IMR-90 (cell line): ENCODE measurements at regions not wholly inside any gene's neighbourhood (a gene's known extent, or its start where the extent isn't known, plus 50 kb on each side); places are given as distances from the start of the nearest gene placed in this dataset.

ENCODE experiments used
- ATAC-seq: fragments of 200-7000 bp; cut with Tn5 transposase; 2 replicates; pipeline ENCODE4 v1.9.1; 2020; ENCODE audit warnings: low read depth, mild to moderate bottlenecking, moderate library complexity
- BruUV-seq: library from RNA; stranded (reverse); fragments of 400-500 nt; replicated peaks from 2 replicates; lab custom pipeline; 2021; lab: Mats Ljungman, UMichigan
- CTCF ChIA-PET: fragments of 300-600 bp; formaldehyde crosslinking; extraction: SDS; loops from one replicate; lab custom pipeline; 2021; ENCODE audit warnings: antibody characterized with exemption; lab: Yijun Ruan, JAX
- POLR2A ChIA-PET: fragments of 300-600 bp; sonication (Branson Sonifier 250); formaldehyde crosslinking; loops from one replicate; lab custom pipeline; 2022; ENCODE audit warnings: antibody characterized with exemption; ENCODE audit not compliant: unreplicated experiment; lab: Charles Lee
- DNase-seq: peaks from one replicate; pipeline ENCODE4 v3.0.0; 2013
- H2AFZ ChIP-seq: replicated peaks from 2 replicates; pipeline ENCODE3; 2013; ENCODE audit warnings: low read length, mild to moderate bottlenecking; ENCODE audit not compliant: poor library complexity
- H2AK5ac ChIP-seq: 2 replicates; pipeline ENCODE4 v1.6.1; 2013; ENCODE audit warnings: low read depth, low read length, inconsistent platforms
- H2AK9ac ChIP-seq: replicated peaks from 2 replicates; pipeline ENCODE3; 2013; ENCODE audit warnings: mild to moderate bottlenecking, low read depth, low read length, moderate library complexity; ENCODE audit not compliant: poor library complexity
- H2BK120ac ChIP-seq: 2 replicates; pipeline ENCODE4 v1.6.1; 2013; ENCODE audit warnings: low read depth, low read length, inconsistent platforms
- H2BK15ac ChIP-seq: 3 replicates; pipeline ENCODE4 v1.6.1; 2013; ENCODE audit warnings: low read depth, low read length, inconsistent platforms
- H2BK20ac ChIP-seq: 2 replicates; pipeline ENCODE4 v1.6.1; 2013; ENCODE audit warnings: low read depth, mild to moderate bottlenecking, inconsistent platforms, low read length, moderate library complexity
- H2BK5ac ChIP-seq: 2 replicates; pipeline ENCODE4 v1.6.1; 2013; ENCODE audit warnings: mild to moderate bottlenecking, low read depth, low read length, inconsistent platforms; ENCODE audit not compliant: poor library complexity, severe bottlenecking
- H3K14ac ChIP-seq: replicated peaks from 2 replicates; pipeline ENCODE4 v1.6.1; 2013; ENCODE audit warnings: low read depth, low read length, inconsistent platforms
- H3K18ac ChIP-seq: 2 replicates; pipeline ENCODE4 v1.6.1; 2013; ENCODE audit warnings: low read depth, low read length, control low read depth
- H3K23ac ChIP-seq: 2 replicates; pipeline ENCODE4 v1.6.1; 2013; ENCODE audit warnings: low read depth, low read length, inconsistent platforms
- H3K27ac ChIP-seq: 2 replicates; pipeline ENCODE4 v1.5.1; 2013; ENCODE audit warnings: mild to moderate bottlenecking, control low read depth, low read length; ENCODE audit not compliant: insufficient read depth
- H3K27me3 ChIP-seq: 2 replicates; pipeline ENCODE4 v1.6.1; 2013; ENCODE audit warnings: low read length; ENCODE audit not compliant: control insufficient read depth, insufficient read depth
- H3K36me3 ChIP-seq: 2 replicates; pipeline ENCODE4 v1.6.1; 2013; ENCODE audit warnings: low read length, mixed read lengths; ENCODE audit not compliant: control insufficient read depth, insufficient read depth
- H3K4ac ChIP-seq: 2 replicates; pipeline ENCODE4 v1.6.1; 2013; ENCODE audit warnings: low read depth, low read length, inconsistent platforms
- H3K4me1 ChIP-seq: 2 replicates; pipeline ENCODE4 v1.6.1; 2013; ENCODE audit warnings: low read length, mixed read lengths; ENCODE audit not compliant: control insufficient read depth, insufficient read depth
- H3K4me2 ChIP-seq: 2 replicates; pipeline ENCODE4 v1.6.1; 2013; ENCODE audit warnings: low read depth, mild to moderate bottlenecking, control low read depth, low read length, moderate library complexity
- H3K4me3 ChIP-seq: 2 replicates; pipeline ENCODE4 v1.5.1; 2013; ENCODE audit warnings: low read depth, mild to moderate bottlenecking, control low read depth, low read length, moderate library complexity; ENCODE audit not compliant: insufficient read depth
- H3K56ac ChIP-seq: 2 replicates; pipeline ENCODE4 v1.6.1; 2013; ENCODE audit warnings: low read length, inconsistent platforms; ENCODE audit not compliant: insufficient read depth; ENCODE audit errors: extremely low read depth
- H3K79me1 ChIP-seq, 2 experiments: 2 replicates each; pipeline ENCODE4 v1.6.1; 2013; ENCODE audit warnings: low read length in 2 of 2, inconsistent platforms in 1 of 2, low read depth in 1 of 2
- H3K9ac ChIP-seq: 2 replicates; pipeline ENCODE4 v1.6.1; 2013; ENCODE audit warnings: low read depth, low read length, control low read depth
- H3K9me1 ChIP-seq: 2 replicates; pipeline ENCODE4 v1.6.1; 2013; ENCODE audit warnings: low read length, inconsistent platforms; ENCODE audit not compliant: insufficient read depth
- H3K9me3 ChIP-seq: 2 replicates; pipeline ENCODE4 v1.6.1; 2013; ENCODE audit warnings: low read length; ENCODE audit not compliant: control insufficient read depth, insufficient read depth
- H4K20me1 ChIP-seq: 2 replicates; pipeline ENCODE4 v1.6.1; 2013; ENCODE audit warnings: low read length, inconsistent platforms; ENCODE audit not compliant: insufficient read depth
- H4K5ac ChIP-seq: 2 replicates; pipeline ENCODE4 v1.6.1; 2013; ENCODE audit warnings: mild to moderate bottlenecking, low read depth, low read length, control low read depth
- H4K8ac ChIP-seq, 2 experiments: 2 replicates each; pipeline ENCODE4 v1.6.1; 2013; ENCODE audit warnings: low read depth in 2 of 2, low read length in 2 of 2, control low read depth in 1 of 2, inconsistent platforms in 1 of 2
- H4K91ac ChIP-seq: 2 replicates; pipeline ENCODE4 v1.6.1; 2013; ENCODE audit warnings: low read depth, low read length, inconsistent platforms; ENCODE audit not compliant: insufficient read depth
- CEBPB ChIP-seq: IDR thresholded peaks from 2 replicates; pipeline ENCODE4 v1.6.1; 2012; ENCODE audit warnings: low read depth, low read length, improper control_type of control experiment
- MAFK ChIP-seq: IDR thresholded peaks from 2 replicates; pipeline ENCODE4 v1.6.1; 2012; ENCODE audit warnings: low read depth, low read length, improper control_type of control experiment
- MXI1 ChIP-seq: IDR thresholded peaks from 2 replicates; pipeline ENCODE4 v1.6.1; 2012; ENCODE audit warnings: low read depth, mild to moderate bottlenecking, low read length, moderate library complexity, borderline replicate concordance
- POLR2A ChIP-seq: IDR thresholded peaks from 2 replicates; pipeline ENCODE4 v1.6.1; 2012; ENCODE audit warnings: mild to moderate bottlenecking, low read depth, low read length
- RFX5 ChIP-seq: IDR thresholded peaks from 2 replicates; pipeline ENCODE4 v1.8.0; 2012; ENCODE audit warnings: low read depth, mild to moderate bottlenecking, low read length, moderate library complexity
- USF2 ChIP-seq: fragments of 150-350 bp; IDR thresholded peaks from 2 replicates; pipeline ENCODE4 v1.6.1; 2017; ENCODE audit warnings: mild to moderate bottlenecking, antibody characterized with exemption, low read length, low read depth
- WGBS, 2 experiments: methylation state at CpG; one replicate each; pipeline versions ENCODE4 v1.1.5 to v1.1.7; 2013; ENCODE audit warnings: missing lambda C conversion rate in 2 of 2; ENCODE audit not compliant: insufficient read length in 1 of 2; ENCODE audit errors: extremely low coverage in 2 of 2; 5-methylcytosine and 5-hydroxymethylcytosine counted together
- dilution Hi-C: fragments of 300-500 bp; cut with HindIII; formaldehyde crosslinking; loops from one replicate; pipeline ENCODE4 v1.14.3; 2018; ENCODE audit warnings: low sequenced_read_pairs; ENCODE audit not compliant: unreplicated experiment
- in situ Hi-C: fragments of 300-500 bp; cut with MboI; formaldehyde crosslinking; loops from 3 replicates; pipeline ENCODE4 v1.14.3; 2019; ENCODE audit warnings: low sequenced_read_pairs, inconsistent platforms, mixed read lengths
- intact Hi-C: fragments of 100-400 bp; cut with micrococcal nuclease; formaldehyde crosslinking; loops from 2 replicates; pipeline ENCODE4 v1.10.0; 2022

- dilution Hi-C loops: no loop called here
- no peaks in the 10 kb centered on the region for H4K20me1 ChIP-seq
- ATAC-seq (no peak), DNase-seq (no peak)
- H3K9me1 ChIP-seq: no peaks in the 10 kb centered on the region
- H4K8ac ChIP-seq: no peak overlapping the region
- no peak overlapping the region for H3K4ac ChIP-seq
- no peak overlapping the region for H3K4me2 ChIP-seq
- no peak for TF ChIP-seq RFX5
- no peak for TF ChIP-seq MXI1
- TF ChIP-seq POLR2A: no peak
- no peak for TF ChIP-seq CEBPB
- TF ChIP-seq MAFK: no peak
- TF ChIP-seq USF2: no peak
- POLR2A ChIA-PET: no interaction called here
- no peak overlapping the region for H3K23ac ChIP-seq
- BruUV-seq: no TSS peak
- no peak overlapping the region for H4K91ac ChIP-seq
- no peak overlapping the region for H2AK9ac ChIP-seq
- no peak overlapping the region for H2BK20ac ChIP-seq
- no peak overlapping the region for H2BK120ac ChIP-seq
- no peak overlapping the region for H3K18ac ChIP-seq
- no peaks in the 10 kb centered on the region for H3K79me1 ChIP-seq
- H3K56ac ChIP-seq: no peak overlapping the region
- in situ Hi-C loops: no loop called here
- no peak overlapping the region for H2AFZ ChIP-seq
- no CpG with 5 or more reads among the region's 2 CpGs for WGBS, 2 experiments
- H3K9me3 ChIP-seq: no peaks in the 10 kb centered on the region; the same call in 1 of the 2 replicates
- no peaks in the 10 kb centered on the region for H3K27me3 ChIP-seq
- H2BK5ac ChIP-seq: no peak overlapping the region
- H2AK5ac ChIP-seq: no peak overlapping the region
- intact Hi-C loops: no loop called here
- H3K9ac ChIP-seq: no peak overlapping the region
- no peak overlapping the region for H3K27ac ChIP-seq
- H4K5ac ChIP-seq: no peak overlapping the region
- no peak overlapping the region for H2BK15ac ChIP-seq
- H3K4me1 ChIP-seq: no peaks in the 10 kb centered on the region
- CTCF ChIA-PET: no interaction called here
- H3K4me3 ChIP-seq: no peak overlapping the region
- no peak overlapping the region for H3K14ac ChIP-seq
- H3K36me3 ChIP-seq: no peaks in the 10 kb centered on the region
Observed at GRCh38 chr5:165393839-165394238, 1888.4 kb downstream of the MAT2B start.
